ENCODE measurements at regions not wholly inside any gene's neighbourhood (a gene's known extent, or its start where the extent isn't known, plus 50 kb on each side); places are given as distances from the start of the nearest gene placed in this dataset.

GRCh38 chr2:225340923-225341322, 58.6 kb upstream of the NYAP2 start:
- Histone ChIP-seq H3K36me3 (ENCODE audit: control insufficient read depth in 2 of 3, insufficient read depth in 3 of 3, low read length in 3 of 3) (no peaks in the 10 kb centered on the region), H3K4me1 (ENCODE audit: control insufficient read depth in 2 of 3, insufficient read depth in 2 of 3, low read depth in 1 of 3, low read length in 3 of 3) (no peaks in the 10 kb centered on the region)
- no peak for FAIRE-seq

GRCh38 chr2:225337183-225337582, 62.3 kb upstream of the NYAP2 start:
- H3K27ac ChIP-seq (ENCODE audit: low read depth in 2 of 2, low read length in 2 of 2), result no peak overlapping the region
- peak in 2 of 5 donors; percentile 3 to 15 for DNase-seq
- no peak for TF ChIP-seq CTCF (IDR thresholded peaks at IDR 0.05; ENCODE audit: borderline replicate concordance, extremely low read depth, insufficient read depth)
- no peaks in the 10 kb centered on the region for H3K4me1 ChIP-seq (ENCODE audit: control insufficient read depth in 2 of 3, insufficient read depth in 2 of 3, low read depth in 1 of 3, low read length in 3 of 3)
- H3K4me3 ChIP-seq (ENCODE audit: low read length in 3 of 3), result no peak overlapping the region
- intact Hi-C loops (cut with DNase I), result no loop called here
- H3K9ac ChIP-seq (ENCODE audit: low read length in 3 of 3), result no peak overlapping the region
- no peaks in the 10 kb centered on the region for H3K9me3 ChIP-seq (ENCODE audit: control insufficient read depth in 2 of 3, insufficient read depth in 1 of 3, low read length in 3 of 3)
- H3K27me3 ChIP-seq (ENCODE audit: control insufficient read depth, insufficient read depth, low read length), result no peaks in the 10 kb centered on the region
- no peak for FAIRE-seq
- H3K36me3 ChIP-seq (ENCODE audit: control insufficient read depth in 2 of 3, insufficient read depth in 3 of 3, low read length in 3 of 3), result no peaks in the 10 kb centered on the region

More at GRCh38 chr2:225340923-225341322, 58.6 kb upstream of the NYAP2 start:
- Histone ChIP-seq H3K27ac (ENCODE audit: low read depth in 2 of 2, low read length in 2 of 2) (no peak overlapping the region), H3K4me3 (ENCODE audit: low read length in 3 of 3) (no peak overlapping the region), H3K27me3 (ENCODE audit: control insufficient read depth, insufficient read depth, low read length) (no peaks in the 10 kb centered on the region), H3K9me3 (ENCODE audit: control insufficient read depth in 2 of 3, insufficient read depth in 1 of 3, low read length in 3 of 3) (no peaks in the 10 kb centered on the region), H3K9ac (ENCODE audit: low read length in 3 of 3) (no peak overlapping the region)
- TF ChIP-seq CTCF (IDR thresholded peaks at IDR 0.05; ENCODE audit: borderline replicate concordance, extremely low read depth, insufficient read depth), result no peak
- intact Hi-C loops (cut with DNase I), result no loop called here
- no peak for DNase-seq

GRCh38 chr2:225334514-225334913, 65.0 kb upstream of the NYAP2 start:
- FAIRE-seq, result no peak
- TF ChIP-seq CTCF (IDR thresholded peaks at IDR 0.05; ENCODE audit: borderline replicate concordance, extremely low read depth, insufficient read depth), result no peak
- no peak for DNase-seq

GRCh38 chr2:225328192-225328591, 71.3 kb upstream of the NYAP2 start:
- intact Hi-C loops (cut with DNase I), result no loop called here
- no peak for FAIRE-seq
- no peak for TF ChIP-seq CTCF (IDR thresholded peaks at IDR 0.05; ENCODE audit: borderline replicate concordance, extremely low read depth, insufficient read depth)

More at GRCh38 chr2:225334514-225334913, 65.0 kb upstream of the NYAP2 start:
- no peaks in the 10 kb centered on the region for H3K9me3 ChIP-seq (ENCODE audit: control insufficient read depth in 2 of 3, insufficient read depth in 1 of 3, low read length in 3 of 3)
- H3K27ac ChIP-seq (ENCODE audit: low read depth in 2 of 2, low read length in 2 of 2), result no peak overlapping the region
- no peak overlapping the region for H3K4me3 ChIP-seq (ENCODE audit: low read length in 3 of 3)
- H3K4me1 ChIP-seq (ENCODE audit: control insufficient read depth in 2 of 3, insufficient read depth in 2 of 3, low read depth in 1 of 3, low read length in 3 of 3), result no peaks in the 10 kb centered on the region
- H3K36me3 ChIP-seq (ENCODE audit: control insufficient read depth in 2 of 3, insufficient read depth in 3 of 3, low read length in 3 of 3), result no peaks in the 10 kb centered on the region
- H3K27me3 ChIP-seq (ENCODE audit: control insufficient read depth, insufficient read depth, low read length), result no peaks in the 10 kb centered on the region
- H3K9ac ChIP-seq (ENCODE audit: low read length in 3 of 3), result no peak overlapping the region
- intact Hi-C loops (cut with DNase I), result no loop called here

More at GRCh38 chr2:225328192-225328591, 71.3 kb upstream of the NYAP2 start:
- DNase-seq, result no peak
- no peak overlapping the region for H3K9ac ChIP-seq (ENCODE audit: low read length in 3 of 3)
- no peaks in the 10 kb centered on the region for H3K27me3 ChIP-seq (ENCODE audit: control insufficient read depth, insufficient read depth, low read length)
- H3K4me3 ChIP-seq (ENCODE audit: low read length in 3 of 3), result no peak overlapping the region
- no peaks in the 10 kb centered on the region for H3K9me3 ChIP-seq (ENCODE audit: control insufficient read depth in 2 of 3, insufficient read depth in 1 of 3, low read length in 3 of 3)
- H3K4me1 ChIP-seq (ENCODE audit: control insufficient read depth in 2 of 3, insufficient read depth in 2 of 3, low read depth in 1 of 3, low read length in 3 of 3), result no peaks in the 10 kb centered on the region
- no peak overlapping the region for H3K27ac ChIP-seq (ENCODE audit: low read depth in 2 of 2, low read length in 2 of 2)
- no peaks in the 10 kb centered on the region for H3K36me3 ChIP-seq (ENCODE audit: control insufficient read depth in 2 of 3, insufficient read depth in 3 of 3, low read length in 3 of 3)

Measured in kidney (tissue), 13 donors.